GM10248 (cell line): ENCODE measurements at regions not wholly inside any gene's neighbourhood (a gene's known extent, or its start where the extent isn't known, plus 50 kb on each side); places are given as distances from the start of the nearest gene placed in this dataset.
A peak's percentile ranks its signal among the peaks of the same experiment; 100 is the strongest.

Experiments used
- CTCF ChIA-PET: fragments of 300-600 bp; sonication (Branson Sonifier 250); formaldehyde crosslinking; extraction: SDS; loops from one replicate; lab custom pipeline; 2021; ENCODE audit warnings: antibody characterized with exemption; lab: Yijun Ruan, JAX
- POLR2A ChIA-PET: fragments of 350-650 bp; sonication (Branson Sonifier 250); formaldehyde crosslinking; extraction: SDS; loops from one replicate; lab custom pipeline; 2020; ENCODE audit warnings: antibody characterized with exemption; lab: Yijun Ruan, JAX
- DNase-seq: peaks from one replicate; pipeline ENCODE4 v3.0.0; 2012; ENCODE audit errors: extremely low spot score
- TF ChIP-seq, protein P1 (sequence below): IDR thresholded peaks from 2 replicates; pipeline ENCODE4 v1.5.1; 2012; ENCODE audit warnings: mild to moderate bottlenecking, low read depth; ENCODE audit errors: extremely low read depth, missing control alignments, control extremely low read depth

DNA sequence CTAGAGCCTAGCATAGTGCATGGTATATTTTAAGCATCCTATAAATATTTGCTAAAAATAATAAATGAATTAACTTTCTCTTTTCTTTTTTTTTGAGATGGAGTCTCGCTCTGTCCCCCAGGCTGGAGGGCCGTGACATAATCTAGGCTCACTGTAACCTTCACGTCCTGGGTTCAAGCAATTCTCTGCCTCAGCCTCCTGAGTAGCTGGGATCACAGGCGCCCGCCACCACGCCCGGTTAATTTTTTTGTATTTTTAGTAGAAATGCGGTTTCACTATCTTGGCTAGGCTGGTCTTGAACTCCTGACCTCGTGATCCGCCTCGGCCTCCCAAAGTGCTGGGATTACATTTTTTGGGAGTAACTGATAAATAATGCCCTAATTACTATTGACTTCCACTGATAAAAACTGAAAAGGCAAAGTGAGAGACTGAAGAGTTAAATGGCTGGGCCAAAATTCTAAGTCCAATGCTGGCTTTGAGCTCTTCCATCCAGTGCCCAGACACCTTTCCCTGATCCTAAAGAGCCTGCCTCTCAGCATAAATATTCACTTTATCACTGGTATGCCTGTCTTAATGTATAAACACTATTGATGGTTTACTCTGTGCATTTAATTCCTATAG lies 213.0 kb upstream of the KRR1 start:
- no peak for DNase-seq
- TF ChIP-seq, protein P1, sequence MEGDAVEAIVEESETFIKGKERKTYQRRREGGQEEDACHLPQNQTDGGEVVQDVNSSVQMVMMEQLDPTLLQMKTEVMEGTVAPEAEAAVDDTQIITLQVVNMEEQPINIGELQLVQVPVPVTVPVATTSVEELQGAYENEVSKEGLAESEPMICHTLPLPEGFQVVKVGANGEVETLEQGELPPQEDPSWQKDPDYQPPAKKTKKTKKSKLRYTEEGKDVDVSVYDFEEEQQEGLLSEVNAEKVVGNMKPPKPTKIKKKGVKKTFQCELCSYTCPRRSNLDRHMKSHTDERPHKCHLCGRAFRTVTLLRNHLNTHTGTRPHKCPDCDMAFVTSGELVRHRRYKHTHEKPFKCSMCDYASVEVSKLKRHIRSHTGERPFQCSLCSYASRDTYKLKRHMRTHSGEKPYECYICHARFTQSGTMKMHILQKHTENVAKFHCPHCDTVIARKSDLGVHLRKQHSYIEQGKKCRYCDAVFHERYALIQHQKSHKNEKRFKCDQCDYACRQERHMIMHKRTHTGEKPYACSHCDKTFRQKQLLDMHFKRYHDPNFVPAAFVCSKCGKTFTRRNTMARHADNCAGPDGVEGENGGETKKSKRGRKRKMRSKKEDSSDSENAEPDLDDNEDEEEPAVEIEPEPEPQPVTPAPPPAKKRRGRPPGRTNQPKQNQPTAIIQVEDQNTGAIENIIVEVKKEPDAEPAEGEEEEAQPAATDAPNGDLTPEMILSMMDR: no peak
- CTCF ChIA-PET: interaction anchor here (1.6 kb wide), 1 partner anchor 39 kb away, joined by 3 read pairs; no protein-coding TSS in a partner anchor
- POLR2A ChIA-PET: no interaction called here

GRCh38 chr12:75722714-75723200 lies 211.3 kb upstream of the KRR1 start:
- DNase-seq: peak; percentile 26
- POLR2A ChIA-PET: no interaction called here
- TF ChIP-seq, protein P1: no peak
- CTCF ChIA-PET: interaction anchor here (1.6 kb wide), 1 partner anchor 38 kb away, joined by 3 read pairs; no protein-coding TSS in a partner anchor

- POLR2A ChIA-PET: no interaction called here
These were observed 210.4 kb upstream of the KRR1 start for GRCh38 chr12:75721796-75722195.

GRCh38 chr12:75720812-75721641 lies 209.6 kb upstream of the KRR1 start:
- ChIA-PET CTCF (interaction anchor here (1.2 to 2.1 kb wide), 3 partner anchors 44 to 194 kb away, joined by 3 to 4 read pairs (median 3); no protein-coding TSS in a partner anchor), POLR2A (no interaction called here)
- no peak for DNase-seq
- TF ChIP-seq, protein P1: no peak

More at GRCh38 chr12:75721796-75722195, 210.4 kb upstream of the KRR1 start:
- CTCF ChIA-PET: interaction anchor here (1.2 to 2.1 kb wide), 3 partner anchors 45 to 194 kb away, joined by 3 to 4 read pairs (median 3); no protein-coding TSS in a partner anchor
- no peak for DNase-seq
- TF ChIP-seq, protein P1: no peak

- ChIA-PET POLR2A (no interaction called here), CTCF (no interaction called here)
- no peak for DNase-seq
- TF ChIP-seq, protein P1: no peak
These were observed 206.5 kb upstream of the KRR1 start for GRCh38 chr12:75717902-75718301.

- TF ChIP-seq, protein P1: no peak
- ChIA-PET POLR2A (no interaction called here), CTCF (no interaction called here)
- no peak for DNase-seq
These were observed 205.0 kb upstream of the KRR1 start for GRCh38 chr12:75716291-75717025.
